ENCODE measurements at regions not wholly inside any gene's neighbourhood (a gene's known extent, or its start where the extent isn't known, plus 50 kb on each side); places are given as distances from the start of the nearest gene placed in this dataset.
A peak's percentile ranks its signal among the peaks of the same experiment; 100 is the strongest.

DNA sequence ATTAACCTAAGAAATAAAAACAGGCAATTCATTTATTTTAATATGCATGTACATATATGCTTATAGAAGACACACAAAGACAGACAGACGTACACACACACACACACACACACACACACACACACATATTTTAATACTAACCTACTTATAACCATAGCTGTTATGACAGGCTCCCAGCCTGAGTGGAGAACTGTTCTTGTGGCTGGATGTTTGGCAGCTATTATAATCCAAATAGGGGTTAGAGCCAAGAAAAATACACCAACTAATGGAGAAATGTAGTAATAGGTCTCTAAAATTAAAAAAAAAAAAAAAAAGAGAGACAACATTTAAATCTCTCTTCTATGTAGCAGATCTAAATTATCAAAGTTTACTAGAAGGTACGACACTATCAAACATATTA is 91.8 kb downstream of the SLC41A2 start:
- Histone ChIP-seq H3K4me3 (no peak overlapping the region), H3K9me3 (ENCODE audit: low read depth) (no peaks in the 10 kb centered on the region), H3K27me3 (no peaks in the 10 kb centered on the region), H3K36me3 (no peaks in the 10 kb centered on the region), H3K27ac (no peak overlapping the region), H3K4me1 (ENCODE audit: low read depth) (peaks cover 6% of the 10 kb centered on the region)
- TF ChIP-seq, protein P1, sequence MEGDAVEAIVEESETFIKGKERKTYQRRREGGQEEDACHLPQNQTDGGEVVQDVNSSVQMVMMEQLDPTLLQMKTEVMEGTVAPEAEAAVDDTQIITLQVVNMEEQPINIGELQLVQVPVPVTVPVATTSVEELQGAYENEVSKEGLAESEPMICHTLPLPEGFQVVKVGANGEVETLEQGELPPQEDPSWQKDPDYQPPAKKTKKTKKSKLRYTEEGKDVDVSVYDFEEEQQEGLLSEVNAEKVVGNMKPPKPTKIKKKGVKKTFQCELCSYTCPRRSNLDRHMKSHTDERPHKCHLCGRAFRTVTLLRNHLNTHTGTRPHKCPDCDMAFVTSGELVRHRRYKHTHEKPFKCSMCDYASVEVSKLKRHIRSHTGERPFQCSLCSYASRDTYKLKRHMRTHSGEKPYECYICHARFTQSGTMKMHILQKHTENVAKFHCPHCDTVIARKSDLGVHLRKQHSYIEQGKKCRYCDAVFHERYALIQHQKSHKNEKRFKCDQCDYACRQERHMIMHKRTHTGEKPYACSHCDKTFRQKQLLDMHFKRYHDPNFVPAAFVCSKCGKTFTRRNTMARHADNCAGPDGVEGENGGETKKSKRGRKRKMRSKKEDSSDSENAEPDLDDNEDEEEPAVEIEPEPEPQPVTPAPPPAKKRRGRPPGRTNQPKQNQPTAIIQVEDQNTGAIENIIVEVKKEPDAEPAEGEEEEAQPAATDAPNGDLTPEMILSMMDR (IDR thresholded peaks at IDR 0.05; ENCODE audit: low read depth, low read length), result no peak
- peak in 1 of 2 donors; percentile 91 for DNase-seq (ENCODE audit: low read depth in 1 of 2, low spot score in 1 of 2)

GRCh38 chr12:104865080-104865479 is 93.0 kb downstream of the SLC41A2 start:
- Histone ChIP-seq H3K9me3 (ENCODE audit: low read depth) (no peaks in the 10 kb centered on the region), H3K36me3 (no peaks in the 10 kb centered on the region), H3K4me3 (no peak overlapping the region), H3K4me1 (ENCODE audit: low read depth) (no peaks in the 10 kb centered on the region), H3K27ac (no peak overlapping the region), H3K27me3 (no peaks in the 10 kb centered on the region)
- TF ChIP-seq, protein P1 (IDR thresholded peaks at IDR 0.05; ENCODE audit: low read depth, low read length), result no peak
- DNase-seq (ENCODE audit: low read depth in 1 of 2, low spot score in 1 of 2), result no peak

DNA sequence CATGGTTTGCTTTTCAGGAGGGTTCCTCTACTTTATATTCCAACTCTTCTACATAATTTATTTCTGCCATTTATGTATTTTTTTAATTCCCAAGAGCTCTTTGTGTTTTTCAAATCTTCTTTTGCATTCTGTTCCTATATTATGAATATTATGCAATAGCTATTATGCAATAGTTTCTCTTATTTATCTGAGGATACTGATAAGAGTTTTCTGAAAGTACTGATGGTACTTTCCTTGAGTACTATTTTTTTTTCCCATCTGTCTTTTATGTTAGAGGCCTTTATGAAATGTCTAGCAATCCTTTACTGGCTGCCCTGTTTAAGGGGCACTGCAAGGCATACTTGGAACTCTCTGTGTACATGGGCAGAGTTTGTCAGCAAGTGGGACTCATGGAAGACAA is 93.4 kb downstream of the SLC41A2 start:
- no peak overlapping the region for H3K4me3 ChIP-seq
- DNase-seq (ENCODE audit: low read depth in 1 of 2, low spot score in 1 of 2), result peak in 1 of 2 donors; percentile 35
- no peak overlapping the region for H3K27ac ChIP-seq
- H3K27me3 ChIP-seq, result no peaks in the 10 kb centered on the region
- TF ChIP-seq, protein P1 (IDR thresholded peaks at IDR 0.05; ENCODE audit: low read depth, low read length), result no peak
- H3K4me1 ChIP-seq (ENCODE audit: low read depth), result no peaks in the 10 kb centered on the region
- H3K36me3 ChIP-seq, result no peaks in the 10 kb centered on the region
- no peaks in the 10 kb centered on the region for H3K9me3 ChIP-seq (ENCODE audit: low read depth)

DNA sequence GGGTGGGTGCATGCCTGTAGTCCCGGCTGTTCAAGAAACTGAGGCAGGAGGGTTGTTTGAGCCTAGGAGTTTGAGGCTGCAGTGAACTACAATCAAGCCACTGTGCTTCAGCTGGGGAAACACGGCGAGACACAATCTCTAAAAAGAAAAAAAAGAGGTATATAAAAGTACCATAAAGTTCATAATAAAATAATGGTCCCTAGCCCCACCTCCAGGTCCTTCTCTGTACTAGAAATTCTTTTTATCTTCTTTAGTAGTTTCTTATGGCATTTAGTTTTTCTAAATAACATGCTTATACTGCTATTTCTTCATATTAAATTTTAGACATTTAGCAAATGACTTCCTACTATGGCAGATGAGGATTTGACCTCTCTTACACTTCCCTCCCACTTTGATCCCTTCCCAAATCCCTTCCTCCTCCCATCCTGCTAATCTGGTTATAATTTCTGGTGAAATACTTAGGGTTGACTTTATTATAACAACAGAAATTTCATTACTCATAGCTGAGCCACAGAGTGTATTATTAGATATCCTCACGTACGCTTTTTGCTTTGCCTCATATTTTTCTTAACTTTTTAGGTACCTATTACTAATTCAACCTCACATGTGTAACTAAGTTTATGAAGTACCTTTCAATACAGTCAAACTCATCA is 94.7 kb downstream of the SLC41A2 start:
- Histone ChIP-seq H3K9me3 (ENCODE audit: low read depth) (no peaks in the 10 kb centered on the region), H3K27ac (no peak overlapping the region), H3K4me1 (ENCODE audit: low read depth) (peaks cover 9% of the 10 kb centered on the region), H3K4me3 (no peak overlapping the region), H3K36me3 (no peaks in the 10 kb centered on the region), H3K27me3 (no peaks in the 10 kb centered on the region)
- peak in 1 of 2 donors; percentile 70 for DNase-seq (ENCODE audit: low read depth in 1 of 2, low spot score in 1 of 2)
- TF ChIP-seq, protein P1 (IDR thresholded peaks at IDR 0.05; ENCODE audit: low read depth, low read length), result peak; percentile 10

GRCh38 chr12:104858611-104859543 is 99.2 kb downstream of the SLC41A2 start:
- TF ChIP-seq, protein P1 (IDR thresholded peaks at IDR 0.05; ENCODE audit: low read depth, low read length), result no peak
- Histone ChIP-seq H3K4me1 (ENCODE audit: low read depth) (peaks cover 43% of the 10 kb centered on the region), H3K27ac (peak overlapping the region; percentile 9), H3K36me3 (no peaks in the 10 kb centered on the region), H3K4me3 (no peak overlapping the region), H3K27me3 (no peaks in the 10 kb centered on the region), H3K9me3 (ENCODE audit: low read depth) (no peaks in the 10 kb centered on the region)
- DNase-seq (ENCODE audit: low read depth in 1 of 2, low spot score in 1 of 2), result no peak

All from cardiac muscle cell (in vitro differentiated cells and primary cell).